ENCODE measurements at regions not wholly inside any gene's neighbourhood (a gene's known extent, or its start where the extent isn't known, plus 50 kb on each side); places are given as distances from the start of the nearest gene placed in this dataset.

- TF ChIP-seq CTCF (IDR thresholded peaks at IDR 0.05; ENCODE audit: unreplicated experiment in 3 of 3): no peak
- H3K36me3 Mint-ChIP-seq (ENCODE audit: low read depth): no peaks in the 10 kb centered on the region
- no peak overlapping the region for H3K4me3 Mint-ChIP-seq
- no peak overlapping the region for H3K27ac Mint-ChIP-seq
- H3K9me3 Mint-ChIP-seq: no peaks in the 10 kb centered on the region
- no peaks in the 10 kb centered on the region for H3K27me3 Mint-ChIP-seq (ENCODE audit: low read depth)
- no peaks in the 10 kb centered on the region for H3K4me1 Mint-ChIP-seq
Measured at GRCh38 chr3:6180171-6180570, 680.7 kb upstream of the GRM7 start.

GRCh38 chr3:6182476-6182875 is 678.4 kb upstream of the GRM7 start:
- Mint-ChIP-seq H3K4me1 (no peaks in the 10 kb centered on the region), H3K9me3 (no peaks in the 10 kb centered on the region), H3K27ac (no peak overlapping the region), H3K27me3 (ENCODE audit: low read depth) (no peaks in the 10 kb centered on the region), H3K36me3 (ENCODE audit: low read depth) (no peaks in the 10 kb centered on the region), H3K4me3 (no peak overlapping the region)
- no peak for TF ChIP-seq CTCF (IDR thresholded peaks at IDR 0.05; ENCODE audit: unreplicated experiment in 3 of 3)

GRCh38 chr3:6182909-6183308 is 678.0 kb upstream of the GRM7 start:
- no peaks in the 10 kb centered on the region for H3K9me3 Mint-ChIP-seq
- H3K4me3 Mint-ChIP-seq: no peak overlapping the region
- H3K4me1 Mint-ChIP-seq: no peaks in the 10 kb centered on the region
- H3K27me3 Mint-ChIP-seq (ENCODE audit: low read depth): no peaks in the 10 kb centered on the region
- no peak for TF ChIP-seq CTCF (IDR thresholded peaks at IDR 0.05; ENCODE audit: unreplicated experiment in 3 of 3)
- no peaks in the 10 kb centered on the region for H3K36me3 Mint-ChIP-seq (ENCODE audit: low read depth)
- no peak overlapping the region for H3K27ac Mint-ChIP-seq

GRCh38 chr3:6189384-6189783 is 671.5 kb upstream of the GRM7 start:
- no peak for TF ChIP-seq CTCF (IDR thresholded peaks at IDR 0.05; ENCODE audit: unreplicated experiment in 3 of 3)

GRCh38 chr3:6204891-6205290 is 656.0 kb upstream of the GRM7 start:
- peaks cover 3% of the 10 kb centered on the region for H3K9me3 Mint-ChIP-seq
- TF ChIP-seq CTCF (IDR thresholded peaks at IDR 0.05; ENCODE audit: unreplicated experiment in 3 of 3): peak in 1 of 3 experiments; percentile 21
- no peaks in the 10 kb centered on the region for H3K36me3 Mint-ChIP-seq (ENCODE audit: low read depth)

More at GRCh38 chr3:6189384-6189783, 671.5 kb upstream of the GRM7 start:
- no peaks in the 10 kb centered on the region for H3K36me3 Mint-ChIP-seq (ENCODE audit: low read depth)
- no peak overlapping the region for H3K27ac Mint-ChIP-seq
- no peaks in the 10 kb centered on the region for H3K4me1 Mint-ChIP-seq
- peaks cover 5% of the 10 kb centered on the region for H3K9me3 Mint-ChIP-seq
- no peaks in the 10 kb centered on the region for H3K27me3 Mint-ChIP-seq (ENCODE audit: low read depth)
- H3K4me3 Mint-ChIP-seq: no peak overlapping the region

GRCh38 chr3:6216135-6217026 is 644.5 kb upstream of the GRM7 start:
- no peak for TF ChIP-seq CTCF (IDR thresholded peaks at IDR 0.05; ENCODE audit: unreplicated experiment in 3 of 3)
- H3K4me1 Mint-ChIP-seq: no peaks in the 10 kb centered on the region
- no peak overlapping the region for H3K4me3 Mint-ChIP-seq
- H3K9me3 Mint-ChIP-seq: no peaks in the 10 kb centered on the region
- H3K27me3 Mint-ChIP-seq (ENCODE audit: low read depth): no peaks in the 10 kb centered on the region
- no peak overlapping the region for H3K27ac Mint-ChIP-seq
- no peaks in the 10 kb centered on the region for H3K36me3 Mint-ChIP-seq (ENCODE audit: low read depth)

More at GRCh38 chr3:6204891-6205290, 656.0 kb upstream of the GRM7 start:
- peaks cover 5% of the 10 kb centered on the region for H3K27me3 Mint-ChIP-seq (ENCODE audit: low read depth)
- no peak overlapping the region for H3K27ac Mint-ChIP-seq
- H3K4me1 Mint-ChIP-seq: no peaks in the 10 kb centered on the region
- H3K4me3 Mint-ChIP-seq: no peak overlapping the region
